GM23248 (cell line): ENCODE measurements at regions not wholly inside any gene's neighbourhood (a gene's known extent, or its start where the extent isn't known, plus 50 kb on each side); places are given as distances from the start of the nearest gene placed in this dataset.

Source experiments
- EZH2 ChIP-seq: fragments of 200-600 bp; sonication (generic); IDR thresholded peaks from 2 replicates; pipeline ENCODE4 v1.6.1; 2018; ENCODE audit warnings: antibody characterized with exemption, mild to moderate bottlenecking; ENCODE audit not compliant: insufficient read depth, poor library complexity, severe bottlenecking
- EZH2phosphoT487 ChIP-seq: fragments of 200-600 bp; sonication (generic); IDR thresholded peaks from 2 replicates; pipeline ENCODE4 v1.6.1; 2018; ENCODE audit warnings: antibody characterized with exemption, moderate library complexity, mild to moderate bottlenecking, low read depth; ENCODE audit not compliant: insufficient read depth

DNA sequence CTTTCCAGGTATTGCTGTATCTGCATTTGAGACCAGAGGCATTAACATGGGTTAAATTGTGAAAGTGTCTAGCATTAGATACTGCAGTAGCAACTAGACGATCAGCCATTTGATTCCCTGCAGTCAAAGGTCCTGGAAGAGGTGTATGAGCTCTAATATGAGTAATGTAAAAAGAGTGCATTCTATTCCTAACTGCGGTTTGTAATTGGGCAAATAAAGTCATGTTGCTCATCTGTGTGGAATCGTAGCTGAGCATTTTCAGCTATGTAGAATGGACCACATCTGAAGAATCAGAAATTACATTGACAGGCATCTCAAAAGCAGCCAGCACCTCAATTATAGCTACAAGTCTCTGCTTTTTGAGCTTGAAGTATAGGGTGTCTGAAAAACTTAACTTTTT, 157.6 kb downstream of the ZNF518B start:
- TF ChIP-seq EZH2 (no peak), EZH2phosphoT487 (no peak)
